ENCODE measurements at regions not wholly inside any gene's neighbourhood (a gene's known extent, or its start where the extent isn't known, plus 50 kb on each side); places are given as distances from the start of the nearest gene placed in this dataset.
A peak's percentile ranks its signal among the peaks of the same experiment; 100 is the strongest.
"Not testable (repeated sequence)": the region's sequence is repeated elsewhere in the genome, so short reads cannot be mapped to it uniquely, and the experiment has no call there.

- no peak for DNase-seq
These were observed 88.5 kb upstream of the NFASC start for GRCh38 chr1:204782118-204782700.

GRCh38 chr1:204785023-204785422, 85.6 kb upstream of the NFASC start:
- not testable (repeated sequence) for DNase-seq

- no peak for DNase-seq
These were observed 82.2 kb upstream of the NFASC start for GRCh38 chr1:204788470-204788869.

GRCh38 chr1:204791453-204792353, 79.0 kb upstream of the NFASC start:
- DNase-seq, result peak in 7 of 14 donors; percentile 1 to 42 (median 12)

- DNase-seq, result no peak
These were observed 78.3 kb upstream of the NFASC start for GRCh38 chr1:204792354-204792692.

- DNase-seq, result no peak
These were observed 77.3 kb upstream of the NFASC start for GRCh38 chr1:204793259-204793914.

- DNase-seq, result not testable (repeated sequence)
These were observed 73.8 kb upstream of the NFASC start for GRCh38 chr1:204796886-204797285.

- no peak for DNase-seq
These were observed 73.3 kb upstream of the NFASC start for GRCh38 chr1:204797401-204797800.

GRCh38 chr1:204799630-204800029, 71.0 kb upstream of the NFASC start:
- no peak for DNase-seq

GRCh38 chr1:204801211-204801610, 69.5 kb upstream of the NFASC start:
- no peak for DNase-seq

- no peak for DNase-seq
These were observed 68.1 kb upstream of the NFASC start for GRCh38 chr1:204802401-204803175.

GRCh38 chr1:204803607-204804006, 67.1 kb upstream of the NFASC start:
- DNase-seq, result no peak

- peak in 13 of 14 donors; percentile 36 to 92 (median 87) for DNase-seq
These were observed 63.5 kb upstream of the NFASC start for GRCh38 chr1:204806943-204807687.

- DNase-seq, result no peak
These were observed 61.2 kb upstream of the NFASC start for GRCh38 chr1:204809488-204809887.

GRCh38 chr1:204812842-204813241, 57.8 kb upstream of the NFASC start:
- DNase-seq, result no peak

GRCh38 chr1:204813522-204813921, 57.1 kb upstream of the NFASC start:
- no peak for DNase-seq

GRCh38 chr1:204814166-204814884, 56.3 kb upstream of the NFASC start:
- no peak for DNase-seq

GRCh38 chr1:204817341-204817740, 53.3 kb upstream of the NFASC start:
- DNase-seq, result no peak

GRCh38 chr1:204818998-204819397, 51.7 kb upstream of the NFASC start:
- no peak for DNase-seq

- DNase-seq, result peak in 2 of 14 donors; percentile 31 to 35
These were observed 51.2 kb upstream of the NFASC start for GRCh38 chr1:204819495-204819894.
